GM19043 (cell line): ENCODE measurements at regions not wholly inside any gene's neighbourhood (a gene's known extent, or its start where the extent isn't known, plus 50 kb on each side); places are given as distances from the start of the nearest gene placed in this dataset.

Experiments
- ATAC-seq: cut with Tn5 transposase; IDR thresholded peaks from one replicate; pipeline ENCODE4 v1.9.1; 2021; ENCODE audit warnings: low read depth; ENCODE audit not compliant: unreplicated experiment

GRCh38 chr2:8626572-8626971, 55.3 kb upstream of the ID2 start:
- ATAC-seq = no peak

GRCh38 chr2:8627019-8627691, 54.7 kb upstream of the ID2 start:
- ATAC-seq = no peak

- ATAC-seq = no peak
Observed at GRCh38 chr2:8627692-8628085, 54.2 kb upstream of the ID2 start.

GRCh38 chr2:8628179-8628865, 53.5 kb upstream of the ID2 start:
- no peak for ATAC-seq

- no peak for ATAC-seq
Observed at GRCh38 chr2:8628866-8629209, 53.0 kb upstream of the ID2 start.

GRCh38 chr2:8629402-8629801, 52.5 kb upstream of the ID2 start:
- ATAC-seq = no peak

GRCh38 chr2:8630676-8631464, 51.0 kb upstream of the ID2 start:
- ATAC-seq = no peak

- no peak for ATAC-seq
Observed at GRCh38 chr2:8631465-8632005, 50.3 kb upstream of the ID2 start.
